Left forelimb (tissue), 1 donor: ENCODE measurements at regions not wholly inside any gene's neighbourhood (a gene's known extent, or its start where the extent isn't known, plus 50 kb on each side); places are given as distances from the start of the nearest gene placed in this dataset.

Experiments
- DNase-seq: peaks from one replicate; pipeline ENCODE4 v3.0.0-alpha.2; 2018; ENCODE audit warnings: low spot score

DNA sequence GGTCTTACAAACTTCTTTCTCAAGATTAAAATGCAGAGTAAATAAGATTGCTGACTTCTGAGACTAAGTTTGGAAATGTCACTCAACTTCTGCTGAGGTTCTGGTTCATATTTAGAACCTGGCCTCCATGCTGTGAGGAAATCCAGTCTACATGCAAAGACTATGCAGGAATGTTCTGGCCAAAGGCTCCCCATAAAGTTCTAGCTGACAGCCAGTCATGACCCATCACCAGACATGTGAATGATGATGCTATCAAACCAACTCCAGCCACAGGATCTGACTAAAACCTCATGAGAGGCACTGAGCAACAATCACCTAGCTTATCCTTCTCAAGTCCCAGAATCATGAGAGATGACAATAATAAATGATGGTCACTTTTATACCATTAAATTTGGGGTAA is 935.1 kb upstream of the MAP3K7 start:
- no peak for DNase-seq

DNA sequence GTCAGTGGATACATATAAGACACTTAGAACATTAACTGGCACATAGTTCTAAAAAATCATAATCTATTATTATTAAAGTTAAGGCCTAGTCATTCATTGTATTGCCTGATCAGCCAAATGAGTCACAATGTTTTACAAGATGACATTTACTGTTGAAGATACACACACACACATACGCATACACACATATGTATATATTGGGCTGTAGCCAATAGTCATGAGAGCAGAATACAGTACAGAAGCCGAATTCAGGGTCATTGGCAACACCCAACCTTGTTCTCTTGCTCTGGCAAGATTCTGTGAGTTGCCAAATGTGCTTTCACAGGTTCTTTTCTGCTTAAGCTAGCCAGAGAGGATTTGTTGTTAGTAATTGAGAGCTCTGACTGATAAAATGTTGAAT is 922.8 kb upstream of the MAP3K7 start:
- DNase-seq, result no peak

DNA sequence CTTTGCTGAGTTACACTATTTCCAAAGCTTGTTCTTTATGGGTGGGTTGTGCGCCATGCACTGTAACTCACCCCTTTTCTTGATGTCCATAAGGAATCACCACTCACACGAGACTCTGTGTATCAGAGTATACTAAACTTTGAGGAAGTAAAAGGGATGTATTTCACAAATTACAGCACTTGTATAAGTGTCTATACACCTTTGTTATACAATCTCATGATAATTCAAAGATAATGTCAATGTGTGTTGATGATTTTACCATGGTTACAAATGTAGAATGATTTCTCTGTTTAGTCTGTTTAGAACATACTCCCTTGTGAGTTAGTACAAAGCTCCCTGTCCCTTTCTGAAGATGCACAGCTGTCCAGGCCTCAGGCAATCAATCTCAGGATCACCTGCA is 922.2 kb upstream of the MAP3K7 start:
- DNase-seq, result no peak

DNA sequence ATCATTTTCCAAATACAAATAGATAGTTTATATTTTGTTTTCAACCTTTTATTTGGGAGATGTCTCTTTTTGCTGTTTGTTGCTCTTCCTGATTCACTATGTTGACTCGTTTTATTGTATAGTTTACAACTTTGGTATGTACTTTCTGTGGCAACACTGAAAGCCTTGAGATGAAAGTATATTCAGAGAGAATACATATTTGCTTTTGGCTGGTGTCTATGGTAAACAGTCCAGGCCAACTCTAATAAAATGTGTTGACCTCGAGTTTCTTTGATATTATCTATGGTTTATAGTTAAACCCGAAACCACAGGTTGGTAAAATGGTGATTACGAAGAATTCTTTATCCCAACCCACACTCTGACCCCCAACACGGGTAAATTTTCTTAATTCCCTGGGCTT is 919.6 kb upstream of the MAP3K7 start:
- no peak for DNase-seq

DNA sequence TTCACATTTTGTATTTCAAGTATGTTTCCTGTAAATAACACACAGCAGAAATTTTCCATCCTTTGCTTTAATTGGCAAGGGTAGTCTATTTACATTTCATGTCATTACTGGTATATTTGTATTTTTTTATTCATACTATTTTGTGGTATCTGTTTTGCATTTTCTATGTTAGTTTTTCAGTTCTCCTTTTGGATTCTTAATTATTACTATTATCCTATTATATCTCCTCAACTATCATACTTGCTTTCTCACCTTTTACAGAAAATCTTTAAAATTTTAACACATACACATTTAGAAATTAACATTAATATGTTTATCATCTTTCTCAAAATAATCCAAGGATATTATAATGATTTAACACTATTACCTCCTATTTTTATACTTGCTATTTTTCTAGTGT is 918.3 kb upstream of the MAP3K7 start:
- no peak for DNase-seq

DNA sequence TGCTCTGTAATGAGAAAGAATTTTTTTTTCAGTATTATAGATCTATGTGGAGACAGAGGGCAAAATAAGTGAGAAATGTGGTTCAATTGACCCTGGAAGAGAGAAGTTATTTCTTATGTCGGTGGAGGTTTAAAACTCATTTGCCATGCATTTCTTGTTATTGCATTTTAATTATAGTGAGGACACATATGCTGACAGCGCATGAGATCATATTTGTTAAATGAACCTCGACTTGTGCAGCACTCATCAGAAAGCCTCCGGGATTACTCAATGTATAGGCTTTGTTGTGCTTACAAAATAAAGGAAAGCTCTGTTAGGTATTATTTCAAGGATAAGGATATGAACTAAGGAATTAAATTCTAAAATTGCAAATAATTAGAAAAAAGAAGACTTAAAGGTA is 915.1 kb upstream of the MAP3K7 start:
- DNase-seq, result no peak

DNA sequence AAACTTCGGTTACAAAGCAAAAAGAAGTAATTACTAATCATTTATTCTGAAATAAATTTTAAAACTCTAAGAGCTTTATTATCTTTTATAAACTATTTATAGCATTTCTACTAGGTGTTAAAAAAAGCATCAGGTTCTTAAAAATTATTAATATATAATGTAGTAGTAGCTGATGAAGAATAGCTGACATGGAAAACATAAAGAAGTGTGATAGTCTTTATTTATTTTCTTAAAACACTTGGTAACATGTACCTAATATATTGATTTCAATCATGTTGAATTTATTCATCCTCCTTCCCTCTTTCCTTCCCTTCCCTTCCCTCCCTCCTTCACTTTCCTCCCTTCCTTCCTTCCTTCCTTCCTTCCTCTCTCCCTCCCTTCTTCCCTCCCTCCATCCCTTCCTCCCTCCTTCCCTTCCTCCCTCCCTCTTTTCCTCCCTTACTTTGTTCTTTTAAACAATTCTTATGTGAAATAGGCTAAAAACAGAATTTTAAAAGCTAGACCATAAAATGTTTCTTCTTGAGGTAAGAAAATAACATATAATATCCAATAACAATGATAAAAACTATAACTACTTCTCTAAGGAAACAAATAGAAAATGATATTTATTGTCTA is 913.9 kb upstream of the MAP3K7 start:
- no peak for DNase-seq

DNA sequence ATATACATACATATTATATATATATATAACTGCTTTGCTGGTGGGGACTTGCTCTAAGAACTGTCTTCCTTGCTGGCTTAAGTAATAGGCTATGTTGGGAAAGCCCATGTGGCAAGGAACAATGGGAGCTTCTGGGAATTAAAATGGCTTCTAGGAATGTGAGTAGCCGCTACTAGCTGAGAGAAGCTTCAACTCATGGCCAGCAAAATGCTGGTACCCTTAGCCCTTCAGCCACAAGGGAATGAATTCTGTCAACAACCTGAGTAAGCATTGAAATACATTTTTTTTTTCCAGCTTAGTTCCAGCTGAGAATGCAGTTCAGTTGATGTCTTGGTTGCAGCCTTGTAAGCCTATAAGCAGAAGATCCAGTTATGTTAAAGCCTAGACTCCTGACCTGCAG is 911.7 kb upstream of the MAP3K7 start:
- no peak for DNase-seq

DNA sequence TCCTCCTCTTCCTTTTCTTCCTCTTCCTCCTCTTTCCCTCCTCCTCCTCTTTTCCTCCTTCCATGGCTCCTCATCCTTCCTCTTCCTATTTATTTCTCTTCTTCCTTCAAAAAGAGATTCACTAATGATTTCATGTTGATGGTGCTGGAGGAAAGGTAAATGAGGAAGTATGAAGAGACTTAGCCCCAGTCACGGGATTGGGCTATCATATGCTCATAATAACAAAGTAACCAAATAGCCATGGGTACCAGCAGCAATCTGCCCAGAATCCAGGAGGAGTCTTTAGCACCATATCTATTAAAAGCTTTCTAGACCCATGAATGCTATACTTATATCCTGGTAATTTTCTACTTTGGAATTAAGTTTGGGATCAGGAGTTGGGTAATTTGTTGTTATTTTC is 910.9 kb upstream of the MAP3K7 start:
- no peak for DNase-seq

DNA sequence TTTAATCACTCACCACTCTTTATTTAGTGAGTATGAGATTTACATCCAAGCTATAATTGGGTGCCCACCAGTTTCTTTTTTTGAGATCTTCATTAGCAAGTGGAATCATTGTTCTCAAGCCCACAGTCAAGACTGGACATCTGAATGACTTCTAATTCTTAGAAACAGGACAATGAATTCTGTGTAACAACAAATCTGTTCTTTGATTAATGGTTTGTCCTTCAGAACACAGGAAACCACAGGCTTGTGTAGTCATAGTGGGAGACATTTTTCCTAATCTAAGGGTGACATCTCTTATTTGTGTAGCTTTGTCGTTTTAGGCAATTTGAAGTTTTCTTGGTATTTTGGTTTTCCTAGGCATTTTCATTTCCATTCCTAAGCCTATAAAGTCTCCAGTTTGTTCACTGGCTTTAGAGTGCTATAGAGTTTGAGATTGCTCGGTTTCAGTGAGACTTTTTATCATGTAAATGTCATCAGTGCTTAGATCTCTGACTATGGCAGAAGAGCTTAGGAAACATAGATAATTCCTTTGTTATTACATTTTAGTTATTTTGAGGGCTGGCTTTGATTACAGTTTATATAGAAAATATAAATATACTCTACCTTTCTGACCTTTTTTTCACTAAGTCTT is 903.9 kb upstream of the MAP3K7 start:
- no peak for DNase-seq

DNA sequence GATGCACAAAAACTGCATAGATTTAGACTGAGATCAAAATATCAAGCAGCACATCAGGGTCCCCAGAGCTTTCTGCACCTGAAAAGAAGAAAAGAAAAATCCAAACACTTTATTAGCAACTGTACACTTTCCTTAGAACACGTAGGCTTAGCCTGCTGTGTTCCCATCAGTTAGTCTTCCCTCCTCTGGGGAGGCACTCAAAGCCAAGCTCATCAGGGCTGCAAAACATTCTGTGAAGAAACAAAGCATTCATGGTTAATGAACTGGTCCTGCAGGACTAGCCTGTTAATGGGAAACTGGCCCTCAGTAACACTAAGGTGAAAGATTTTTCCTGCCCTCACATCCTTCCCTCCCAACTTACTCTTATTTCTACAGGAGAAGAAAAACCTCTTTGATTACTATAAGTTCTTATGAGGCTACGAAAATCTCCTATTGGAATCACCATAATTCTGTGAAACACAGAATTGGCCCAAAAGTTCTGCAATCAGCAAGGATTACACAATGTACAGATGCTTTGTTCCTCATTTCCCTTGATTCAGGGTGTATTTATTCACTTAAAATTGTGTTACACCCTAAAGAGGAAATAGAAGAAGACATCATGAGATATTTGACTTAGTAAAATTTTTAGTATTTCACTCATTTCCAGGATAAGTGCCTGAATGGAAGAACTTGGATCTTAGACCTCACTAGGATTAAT is 901.0 kb upstream of the MAP3K7 start:
- no peak for DNase-seq

DNA sequence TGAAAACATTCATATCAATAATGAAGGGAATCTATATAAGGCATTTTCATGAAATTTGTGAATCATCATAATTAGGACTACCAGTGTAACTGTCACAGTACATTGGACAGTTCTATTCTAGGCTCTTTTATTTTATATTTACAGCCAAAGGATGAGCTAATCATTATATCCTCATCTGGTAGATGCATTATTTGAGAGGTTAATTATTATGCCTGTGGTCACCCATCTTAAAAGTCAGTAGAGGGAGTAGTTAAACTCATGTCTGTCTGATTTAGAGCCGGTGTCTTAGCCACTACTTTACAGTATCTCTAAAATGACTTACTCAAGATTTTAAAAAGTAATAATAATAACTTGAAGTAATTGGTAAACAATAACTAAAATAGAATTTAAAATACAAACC is 899.3 kb upstream of the MAP3K7 start:
- no peak for DNase-seq

DNA sequence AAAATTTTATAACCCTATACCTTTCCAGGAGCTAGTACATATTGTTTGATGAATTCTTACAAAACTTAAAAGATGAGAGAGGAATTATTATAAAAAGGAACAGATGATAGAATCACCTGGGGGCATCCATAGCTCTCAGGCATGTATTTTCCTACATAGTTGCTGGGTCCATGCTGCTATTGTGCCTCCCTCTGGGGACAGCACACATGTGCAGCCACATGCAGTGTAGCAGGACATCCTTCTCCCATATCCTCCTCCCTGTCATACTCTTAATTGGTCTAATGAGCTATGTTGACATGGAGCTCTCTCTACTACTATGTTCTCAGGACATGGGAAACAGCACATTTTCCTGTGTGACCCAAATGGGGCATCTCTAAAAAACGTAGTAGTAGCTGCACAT is 898.2 kb upstream of the MAP3K7 start:
- no peak for DNase-seq

DNA sequence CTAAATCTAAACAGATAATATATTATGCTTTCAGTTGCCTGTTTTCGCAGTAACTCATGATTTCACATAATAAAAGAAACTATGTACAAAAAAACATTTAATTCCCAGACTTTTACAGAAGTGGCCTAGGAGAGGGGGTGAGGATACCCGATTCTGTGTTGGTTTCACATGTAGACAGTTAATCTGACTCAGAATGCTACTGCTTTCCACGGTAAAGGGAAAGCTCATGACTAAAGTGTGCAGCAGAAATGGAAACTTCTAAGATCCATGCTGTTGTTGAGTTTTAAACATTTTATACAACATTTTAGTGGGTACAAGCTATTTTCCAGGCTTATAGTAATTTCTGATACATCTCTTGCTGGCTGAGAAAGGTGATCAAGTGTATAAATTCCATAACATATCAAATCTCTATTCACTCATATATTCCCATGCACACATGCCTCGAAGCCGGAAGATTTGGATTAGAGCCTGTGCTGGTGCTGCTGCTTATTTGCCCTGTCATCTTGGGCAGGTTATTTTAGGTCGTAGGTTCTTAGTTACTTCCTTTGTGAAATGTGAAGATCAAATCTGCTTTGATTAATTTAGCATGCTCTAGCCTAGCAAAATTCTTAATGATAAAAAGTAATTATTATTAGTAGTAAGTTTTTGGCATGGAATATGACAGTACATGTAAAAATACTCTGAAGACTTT is 896.7 kb upstream of the MAP3K7 start:
- no peak for DNase-seq

DNA sequence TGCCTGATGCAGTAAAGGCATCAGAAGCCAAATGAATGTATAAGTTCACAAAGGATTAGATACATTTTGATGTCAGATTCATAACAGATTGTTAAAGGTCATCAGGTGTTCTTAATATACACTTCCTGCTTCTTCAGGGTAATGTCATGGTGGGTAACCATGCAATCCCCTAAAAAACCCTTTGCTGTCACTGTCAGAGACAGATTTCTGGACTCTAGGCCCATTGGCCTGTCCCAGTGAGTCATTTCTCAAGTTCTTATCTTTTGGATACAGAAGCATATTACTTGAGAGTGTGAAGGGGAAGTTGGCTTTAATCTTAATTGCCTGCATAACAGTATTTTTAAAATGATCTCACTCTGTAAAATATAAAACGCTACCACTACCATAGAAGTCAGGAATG is 895.6 kb upstream of the MAP3K7 start:
- no peak for DNase-seq

DNA sequence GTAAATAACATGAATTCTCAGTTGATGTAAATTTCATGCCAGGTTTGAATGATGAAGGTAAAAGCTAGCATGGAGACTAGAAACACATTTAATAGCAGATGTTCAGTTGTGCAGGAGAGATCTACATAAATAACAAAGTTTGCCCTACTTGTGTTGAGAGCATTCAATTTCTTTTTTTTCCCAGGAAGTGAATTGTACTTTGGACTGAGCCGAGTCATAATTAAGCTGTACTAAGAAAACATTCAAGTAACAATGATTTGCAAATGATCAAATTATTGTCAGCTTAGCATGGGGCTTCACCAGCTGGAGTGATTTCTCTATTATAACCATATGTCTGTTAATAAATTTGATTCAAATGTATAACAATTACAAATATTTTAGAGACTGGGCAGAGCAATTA is 893.5 kb upstream of the MAP3K7 start:
- no peak for DNase-seq

DNA sequence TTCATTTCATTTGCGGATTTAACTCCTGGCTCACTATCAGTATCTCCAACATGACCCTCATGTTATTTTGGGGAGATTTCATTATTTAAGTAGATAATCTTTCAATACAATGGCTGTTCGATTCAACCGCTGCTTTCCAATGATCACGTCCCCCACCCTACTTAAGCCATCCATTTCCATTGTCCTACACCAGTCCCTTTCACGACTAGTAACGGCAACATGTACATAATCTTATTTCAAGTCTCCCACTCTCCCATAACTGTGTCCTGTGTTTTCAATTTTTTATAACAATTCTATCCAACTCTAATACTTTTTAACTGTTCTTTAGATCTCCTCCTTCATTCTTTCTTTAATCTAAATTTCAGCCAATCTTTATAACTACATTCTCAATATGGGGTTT is 890.8 kb upstream of the MAP3K7 start:
- no peak for DNase-seq

DNA sequence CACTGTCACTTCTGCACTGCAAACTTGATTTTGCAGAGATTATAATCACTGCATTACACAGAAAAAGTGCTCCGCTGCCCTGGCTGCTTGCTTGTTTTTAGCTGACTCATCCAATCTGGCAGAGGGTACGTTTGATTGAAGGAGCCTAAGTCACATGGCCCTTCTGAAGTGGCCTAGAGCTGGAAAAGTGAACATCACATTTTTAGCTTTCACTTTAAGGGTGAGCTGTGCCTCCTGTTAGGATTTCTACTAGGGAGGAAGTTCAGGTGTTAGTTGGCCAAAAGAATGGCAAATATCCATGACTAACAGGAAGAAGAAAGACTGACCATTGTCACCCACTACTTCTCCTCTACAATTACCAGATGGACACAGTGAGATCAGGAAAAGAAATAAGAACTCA is 889.1 kb upstream of the MAP3K7 start:
- no peak for DNase-seq

DNA sequence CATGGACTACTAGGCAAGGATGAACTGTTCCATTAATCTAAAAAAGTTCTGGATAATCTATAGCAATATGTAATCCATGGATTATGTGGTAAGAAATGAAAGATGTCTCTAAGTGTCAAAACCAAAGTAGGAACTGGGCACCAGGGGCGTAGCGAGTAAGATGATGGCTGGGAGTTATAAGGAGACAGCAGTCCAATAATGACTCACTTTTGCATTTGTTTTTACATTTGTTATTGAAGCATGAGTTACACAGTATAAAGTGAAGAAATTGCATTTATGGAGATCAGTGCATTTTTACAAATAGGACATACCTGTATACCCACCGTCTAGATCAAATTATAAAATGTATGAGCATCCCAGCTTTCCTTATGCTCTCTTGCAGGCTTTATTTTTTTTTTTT is 878.5 kb upstream of the MAP3K7 start:
- no peak for DNase-seq

DNA sequence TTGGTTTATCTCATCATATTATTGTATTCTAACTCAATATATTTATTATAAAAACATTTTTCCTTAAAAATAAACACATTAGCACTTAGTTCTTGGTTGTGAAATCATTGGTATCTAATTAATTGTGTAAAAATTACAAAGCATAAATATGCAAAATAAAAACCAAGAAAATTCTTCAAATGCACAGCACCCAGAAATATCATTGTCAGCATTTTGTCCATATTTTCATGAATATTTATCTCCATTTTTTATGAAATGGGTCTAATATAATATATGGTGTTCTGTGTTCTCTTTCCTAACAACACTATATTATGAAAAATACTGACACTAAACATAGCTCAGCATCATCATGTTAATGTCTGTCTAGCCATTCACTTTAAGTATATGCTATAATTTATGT is 877.8 kb upstream of the MAP3K7 start:
- no peak for DNase-seq

DNA sequence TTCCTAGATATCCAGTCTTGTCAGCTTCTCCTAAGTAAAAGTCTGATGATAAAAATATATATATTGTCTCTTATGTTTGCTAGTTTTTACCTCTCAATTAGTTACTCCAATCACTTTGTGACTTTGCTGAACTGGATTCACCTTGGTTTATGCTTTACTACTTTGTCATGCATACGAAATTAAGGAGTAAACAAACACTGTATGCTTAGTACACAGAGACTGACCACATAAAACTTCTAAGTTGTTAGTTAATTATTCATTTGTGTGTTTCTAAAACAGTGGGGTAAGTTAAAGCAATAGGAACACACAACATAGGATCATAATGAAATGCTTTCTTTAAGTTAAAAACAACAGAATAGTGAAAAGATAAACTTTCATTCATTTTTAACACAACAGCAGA is 877.3 kb upstream of the MAP3K7 start:
- DNase-seq, result no peak

DNA sequence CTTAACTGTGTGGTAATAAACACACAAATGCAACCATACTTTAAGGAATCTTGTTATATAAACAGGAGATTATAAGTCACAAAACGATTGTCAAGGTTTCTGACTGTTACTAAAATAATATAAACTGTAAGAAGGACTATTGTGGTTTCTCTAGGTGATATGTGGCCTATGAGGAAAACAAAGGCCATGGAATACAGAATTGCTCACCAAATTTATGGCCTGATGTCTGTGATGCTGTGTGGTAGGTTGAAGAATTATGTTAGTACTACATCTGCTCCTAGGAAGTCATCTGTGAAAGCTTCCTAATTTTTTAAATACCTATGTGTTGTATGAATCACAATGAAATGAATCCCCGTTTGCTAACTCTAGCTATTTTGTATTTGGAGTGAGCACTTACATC is 875.4 kb upstream of the MAP3K7 start:
- DNase-seq, result no peak

DNA sequence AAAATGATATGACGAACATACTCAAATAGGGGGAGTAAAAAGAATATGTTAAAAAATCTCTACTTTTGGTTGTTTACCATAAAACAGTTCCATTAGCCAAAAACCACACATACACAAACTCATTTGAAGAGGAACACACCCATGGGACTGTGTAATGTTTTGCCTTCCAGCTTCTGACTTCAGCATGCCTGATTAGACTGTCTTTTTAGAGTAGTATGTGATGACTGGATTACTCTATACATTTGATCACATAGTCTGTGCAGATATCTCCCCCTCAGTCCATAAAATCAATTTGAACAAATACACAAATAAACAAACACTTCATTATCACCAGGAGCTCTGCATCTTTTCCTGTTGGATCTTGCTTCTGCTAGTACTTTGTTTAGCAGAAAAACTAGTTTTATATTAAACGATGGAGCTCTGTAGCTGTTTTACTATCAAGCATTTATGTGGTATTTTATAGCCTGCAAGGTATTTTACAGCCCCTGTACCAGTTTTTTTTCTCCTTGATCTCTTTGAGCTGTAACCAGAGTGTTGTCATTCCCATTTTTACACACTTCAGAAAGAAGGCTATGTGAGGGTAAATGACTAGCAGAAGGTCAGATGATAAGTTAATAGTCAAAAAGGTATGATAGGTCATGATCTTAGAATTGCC is 866.5 kb upstream of the MAP3K7 start:
- DNase-seq, result no peak
